Heart left ventricle (tissue), 16 donors: ENCODE measurements at regions not wholly inside any gene's neighbourhood (a gene's known extent, or its start where the extent isn't known, plus 50 kb on each side); places are given as distances from the start of the nearest gene placed in this dataset.

ENCODE experiments used
- ATAC-seq, 4 donors: fragments of 200-7000 bp; cut with Tn5 transposase; one replicate each; pipeline ENCODE4 v1.9.1; 2020 to 2022; ENCODE audit warnings: moderate library complexity in 4 of 4, mild to moderate bottlenecking in 3 of 4, moderate number of reproducible peaks in 1 of 4
- DNase-seq, 5 donors: peaks; one replicate each; pipeline ENCODE4 v3.0.0-alpha.2; 2020
- H3K27ac ChIP-seq, 12 donors: fragments of 200-600 bp; sonication (generic) in 4 of 12; one replicate each; pipeline versions ENCODE4 v1.5.0 to v1.8.0; 2016 to 2022; ENCODE audit warnings: mild to moderate bottlenecking in 2 of 12
- H3K27me3 ChIP-seq, 9 donors: fragments of 200-600 bp; sonication (generic) in 2 of 9; one replicate each; pipeline versions ENCODE4 v1.5.1 to v1.8.0; 2016 to 2022; ENCODE audit warnings: mild to moderate bottlenecking in 3 of 9
- H3K36me3 ChIP-seq, 9 donors: fragments of 200-600 bp; sonication (generic) in 2 of 9; one replicate each; pipeline versions ENCODE4 v1.5.0 to v1.8.0; 2018 to 2022; ENCODE audit warnings: mild to moderate bottlenecking in 2 of 9
- H3K4me1 ChIP-seq, 12 donors: fragments of 200-600 bp; sonication (generic) in 4 of 12; one replicate each; pipeline versions ENCODE4 v1.5.0 to v1.8.0; 2016 to 2022; ENCODE audit warnings: mild to moderate bottlenecking in 3 of 12
- H3K4me3 ChIP-seq, 12 donors: fragments of 200-600 bp; sonication (generic) in 4 of 12; one replicate each; pipeline versions ENCODE4 v1.5.0 to v1.8.0; 2017 to 2022; ENCODE audit warnings: mild to moderate bottlenecking in 9 of 12, moderate library complexity in 4 of 12
- H3K9me3 ChIP-seq, 12 donors: fragments of 200-600 bp; sonication (generic) in 4 of 12; one replicate each; pipeline versions ENCODE4 v1.5.0 to v1.8.0; 2016 to 2022; ENCODE audit warnings: mild to moderate bottlenecking in 1 of 12
- CTCF ChIP-seq, 12 donors: fragments of 200-600 bp; sonication (generic) in 4 of 12; IDR thresholded peaks; one replicate each; pipeline versions ENCODE4 v1.5.0 to v1.8.0; 2018 to 2022; ENCODE audit warnings: antibody characterized with exemption in 12 of 12, mild to moderate bottlenecking in 5 of 12
- POLR2A ChIP-seq, 2 donors: fragments of 450-650 bp; IDR thresholded peaks; one replicate each; pipeline ENCODE4 v1.6.1; 2017; ENCODE audit warnings: antibody characterized with exemption in 2 of 2, mild to moderate bottlenecking in 2 of 2, moderate library complexity in 2 of 2
- WGBS, 4 donors: extraction: QIAGEN DNeasy Blood & Tissue Kit in 2 of 4; methylation state at CpG; one replicate each; pipeline versions ENCODE4 v1.1.5 to v1.1.7; 2013 to 2018; 5-methylcytosine and 5-hydroxymethylcytosine counted together
- intact Hi-C, 10 donors: fragments of 100-400 bp; cut with DNase I; formaldehyde crosslinking; loops; one replicate each; pipeline versions ENCODE4 v1.11.1 to v1.14.2; 2022
- donor health status: ischemic (EF 13 %, LVEDD 7.1; RV severe dilation, severe dysfunction).
- donor health status: healthy with polysubstance abuse.
- donor health status: DM: no; HTN: yes; CAD: no.
- donor health status: DM: no; HTN: no; CAD: no.
- donor health status: ischemic (EF 25% LVEDD 6.9; RV normal size, moderate dysfunction).
- donor health status: ischemic (EF 25% LVEDD 5.7; RV mildly dilated, moderate dysfunction).
- donor health status: healthy.
- donor health status: DM: yes; HTN: yes; CAD: no.
- donor health status: ischemic (EF 35%, LVEDD 5.7; RV mildly dilated, moderate dysfunction).
- donor health status: nonischemic (EF 11% LVEDD 7.7; RV severe dilation, severe dysfunction).
- donor health status: DM: yes; HTN: yes; CAD: no.
- donor health status: PGD.
- donor health status: ischemic (EF 29% LVEDD 5.4; RV normal size, mild dysfunction).
- donor health status: nonischemic (EF 23%, LVEDD 6.1; RV moderate dilation, normal function).

GRCh38 chr22:22130953-22131608 is 113.5 kb upstream of the VPREB1 start:
- TF ChIP-seq CTCF (IDR thresholded peaks at IDR 0.05), result no peak
- no peak for TF ChIP-seq POLR2A (IDR thresholded peaks at IDR 0.05)
- no peak for DNase-seq
- Histone ChIP-seq H3K27ac (no peak overlapping the region), H3K4me1 (no peaks in the 10 kb centered on the region), H3K4me3 (no peak overlapping the region), H3K9me3 (no peaks in the 10 kb centered on the region), H3K27me3 (peaks cover 0 to 8% (median 0%) of the 10 kb centered on the region in 9 donors), H3K36me3 (no peaks in the 10 kb centered on the region)
- whole genome bisulfite sequencing, 4 donors, result 70 to 77% (median 73%) methylated on average over 3 of the region's 3 CpGs
- no peak for ATAC-seq
- intact Hi-C loops, result no loop called here

GRCh38 chr22:22129387-22129786 is 115.2 kb upstream of the VPREB1 start:
- intact Hi-C loops, result no loop called here
- ATAC-seq, result no peak
- 68 to 82% (median 69%) methylated on average over 3 of the region's 3 CpGs for WGBS, 4 donors

GRCh38 chr22:22128440-22128839 is 116.1 kb upstream of the VPREB1 start:
- intact Hi-C loops, result no loop called here
- Histone ChIP-seq H3K9me3 (no peaks in the 10 kb centered on the region), H3K36me3 (no peaks in the 10 kb centered on the region), H3K27ac (no peak overlapping the region), H3K4me3 (no peak overlapping the region), H3K4me1 (no peaks in the 10 kb centered on the region), H3K27me3 (peaks cover 0 to 26% (median 0%) of the 10 kb centered on the region in 9 donors)
- DNase-seq (no peak), ATAC-seq (no peak)
- 88 to 91% (median 89%) methylated on average over 2 of the region's 2 CpGs for WGBS, 4 donors
- TF ChIP-seq POLR2A (IDR thresholded peaks at IDR 0.05) (no peak), CTCF (IDR thresholded peaks at IDR 0.05) (no peak)

More at GRCh38 chr22:22129387-22129786, 115.2 kb upstream of the VPREB1 start:
- Histone ChIP-seq H3K4me3 (no peak overlapping the region), H3K36me3 (no peaks in the 10 kb centered on the region), H3K27me3 (peaks cover 0 to 17% (median 0%) of the 10 kb centered on the region in 9 donors), H3K9me3 (no peaks in the 10 kb centered on the region), H3K4me1 (no peaks in the 10 kb centered on the region), H3K27ac (no peak overlapping the region)
- DNase-seq, result no peak
- TF ChIP-seq POLR2A (IDR thresholded peaks at IDR 0.05) (no peak), CTCF (IDR thresholded peaks at IDR 0.05) (no peak)

GRCh38 chr22:22127100-22127499 is 117.5 kb upstream of the VPREB1 start:
- WGBS, 4 donors, result 81 to 89% (median 83%) methylated on average over 5 of the region's 5 CpGs
- Histone ChIP-seq H3K36me3 (no peaks in the 10 kb centered on the region), H3K27ac (no peak overlapping the region)

More at GRCh38 chr22:22127100-22127499, 117.5 kb upstream of the VPREB1 start:
- DNase-seq (no peak), ATAC-seq (no peak)
- H3K9me3 ChIP-seq, result no peaks in the 10 kb centered on the region
- no peak overlapping the region for H3K4me3 ChIP-seq
- intact Hi-C loops, result no loop called here
- peaks cover 0 to 26% (median 2%) of the 10 kb centered on the region in 9 donors for H3K27me3 ChIP-seq
- no peaks in the 10 kb centered on the region for H3K4me1 ChIP-seq
- no peak for TF ChIP-seq CTCF (IDR thresholded peaks at IDR 0.05)
- no peak for TF ChIP-seq POLR2A (IDR thresholded peaks at IDR 0.05)
